DOHH2 (cell line): ENCODE measurements at regions not wholly inside any gene's neighbourhood (a gene's known extent, or its start where the extent isn't known, plus 50 kb on each side); places are given as distances from the start of the nearest gene placed in this dataset.

Experiments
- CTCF ChIP-seq: fragments of 200-600 bp; sonication (generic); IDR thresholded peaks from one replicate; pipeline ENCODE4 v1.5.1; 2014; ENCODE audit warnings: antibody characterized with exemption, mild to moderate bottlenecking, low read depth, low read length; ENCODE audit not compliant: poor library complexity, severe bottlenecking
- EZH2phosphoT487 ChIP-seq: fragments of 200-600 bp; sonication (generic); IDR thresholded peaks from 2 replicates; pipeline ENCODE4 v1.6.1; 2017; ENCODE audit warnings: borderline replicate concordance, mild to moderate bottlenecking, antibody characterized with exemption, low read length, moderate library complexity, mixed read lengths

- TF ChIP-seq CTCF (no peak), EZH2phosphoT487 (no peak)
These were observed 218.2 kb upstream of the TPM1 start for GRCh38 chr15:62824111-62825015.
